HG02571 (cell line): ENCODE measurements at regions not wholly inside any gene's neighbourhood (a gene's known extent, or its start where the extent isn't known, plus 50 kb on each side); places are given as distances from the start of the nearest gene placed in this dataset.
"Not testable (repeated sequence)": the region's sequence is repeated elsewhere in the genome, so short reads cannot be mapped to it uniquely, and the experiment has no call there.

Experiments
- ATAC-seq: cut with Tn5 transposase; IDR thresholded peaks from one replicate; pipeline ENCODE4 v1.9.1; 2021; ENCODE audit warnings: mild to moderate bottlenecking, moderate library complexity; ENCODE audit not compliant: unreplicated experiment

- no peak for ATAC-seq
Measured at GRCh38 chr14:105748204-105748578, 221.8 kb downstream of the TMEM121 start.

- not testable (repeated sequence) for ATAC-seq
Measured at GRCh38 chr14:105748710-105749109, 222.3 kb downstream of the TMEM121 start.

- ATAC-seq, result not testable (repeated sequence)
Measured at GRCh38 chr14:105749870-105750541, 223.6 kb downstream of the TMEM121 start.

GRCh38 chr14:105751291-105751751 is 224.9 kb downstream of the TMEM121 start:
- not testable (repeated sequence) for ATAC-seq

- not testable (repeated sequence) for ATAC-seq
Measured at GRCh38 chr14:105752420-105752819, 226.0 kb downstream of the TMEM121 start.

GRCh38 chr14:105760691-105761344 is 234.4 kb downstream of the TMEM121 start:
- ATAC-seq, result no peak

- ATAC-seq, result not testable (repeated sequence)
Measured at GRCh38 chr14:105761345-105761740, 235.0 kb downstream of the TMEM121 start.

GRCh38 chr14:105761842-105762241 is 235.5 kb downstream of the TMEM121 start:
- ATAC-seq, result no peak

GRCh38 chr14:105762262-105762661 is 235.9 kb downstream of the TMEM121 start:
- ATAC-seq, result not testable (repeated sequence)

GRCh38 chr14:105764254-105764901 is 238.0 kb downstream of the TMEM121 start:
- ATAC-seq, result not testable (repeated sequence)

GRCh38 chr14:105765072-105765825 is 238.9 kb downstream of the TMEM121 start:
- not testable (repeated sequence) for ATAC-seq

GRCh38 chr14:105765893-105766614 is 239.7 kb downstream of the TMEM121 start:
- ATAC-seq, result no peak

- ATAC-seq, result no peak
Measured at GRCh38 chr14:105767315-105767714, 240.9 kb downstream of the TMEM121 start.

GRCh38 chr14:105768039-105768438 is 241.7 kb downstream of the TMEM121 start:
- ATAC-seq, result not testable (repeated sequence)

GRCh38 chr14:105769061-105769730 is 242.8 kb downstream of the TMEM121 start:
- not testable (repeated sequence) for ATAC-seq

GRCh38 chr14:105770619-105771216 is 244.3 kb downstream of the TMEM121 start:
- ATAC-seq, result not testable (repeated sequence)

GRCh38 chr14:105771261-105772226 is 245.2 kb downstream of the TMEM121 start:
- ATAC-seq, result not testable (repeated sequence)

- not testable (repeated sequence) for ATAC-seq
Measured at GRCh38 chr14:105772710-105773250, 246.4 kb downstream of the TMEM121 start.
